ENCODE measurements at regions not wholly inside any gene's neighbourhood (a gene's known extent, or its start where the extent isn't known, plus 50 kb on each side); places are given as distances from the start of the nearest gene placed in this dataset.

- TF ChIP-seq POLR2A (IDR thresholded peaks at IDR 0.05) (no peak), CTCF (IDR thresholded peaks at IDR 0.05) (no peak)
Observed at GRCh38 chr20:7250337-7250736, 482.9 kb downstream of the BMP2 start.

Data from Peyer's patch (tissue), 4 donors.